Activated B cell treated with CpG ODN at 0.5 μM for 24 hours (primary cell): ENCODE measurements at regions not wholly inside any gene's neighbourhood (a gene's known extent, or its start where the extent isn't known, plus 50 kb on each side); places are given as distances from the start of the nearest gene placed in this dataset.

ENCODE experiments used
- ATAC-seq: fragments of 200-7000 bp; cut with Tn5 transposase; one replicate; pipeline ENCODE4 v1.10.0; 2021; ENCODE audit warnings: low read depth, mild to moderate bottlenecking, moderate library complexity
- CTCF ChIA-PET: fragments of 350-600 bp; sonication (Branson Sonifier 250); formaldehyde crosslinking; loops from one replicate; lab custom pipeline; 2021; ENCODE audit warnings: antibody characterized with exemption; lab: Charles Lee
- POLR2A ChIA-PET: fragments of 350-600 bp; sonication (Branson Sonifier 250); formaldehyde crosslinking; loops from one replicate; lab custom pipeline; 2021; ENCODE audit warnings: antibody characterized with exemption; lab: Charles Lee
- DNase-seq: peaks from one replicate; pipeline ENCODE4 v3.0.0; 2022
- H3K27ac Mint-ChIP-seq: one replicate; pipeline ENCODE4 v1.8.0; 2020; ENCODE audit warnings: mixed read lengths
- H3K27me3 Mint-ChIP-seq: one replicate; pipeline ENCODE4 v1.8.0; 2021; ENCODE audit warnings: mixed read lengths
- H3K36me3 Mint-ChIP-seq: one replicate; pipeline ENCODE4 v1.8.0; 2021; ENCODE audit warnings: low read depth, mixed read lengths
- H3K4me1 Mint-ChIP-seq: one replicate; pipeline ENCODE4 v1.8.0; 2021; ENCODE audit warnings: mixed read lengths
- H3K4me3 Mint-ChIP-seq: one replicate; pipeline ENCODE4 v1.8.0; 2020; ENCODE audit warnings: mild to moderate bottlenecking, mixed read lengths
- H3K9me3 Mint-ChIP-seq: one replicate; pipeline ENCODE4 v1.8.0; 2020; ENCODE audit warnings: mixed read lengths
- intact Hi-C: fragments of 100-400 bp; cut with micrococcal nuclease; formaldehyde crosslinking; loops from one replicate; pipeline ENCODE4 v1.15.1; 2024
- TF ChIP-seq, protein P1 (sequence below): fragments of 200-600 bp; IDR thresholded peaks from one replicate; pipeline ENCODE4 v1.8.0; 2022; ENCODE audit warnings: antibody characterized with exemption, mild to moderate bottlenecking

DNA sequence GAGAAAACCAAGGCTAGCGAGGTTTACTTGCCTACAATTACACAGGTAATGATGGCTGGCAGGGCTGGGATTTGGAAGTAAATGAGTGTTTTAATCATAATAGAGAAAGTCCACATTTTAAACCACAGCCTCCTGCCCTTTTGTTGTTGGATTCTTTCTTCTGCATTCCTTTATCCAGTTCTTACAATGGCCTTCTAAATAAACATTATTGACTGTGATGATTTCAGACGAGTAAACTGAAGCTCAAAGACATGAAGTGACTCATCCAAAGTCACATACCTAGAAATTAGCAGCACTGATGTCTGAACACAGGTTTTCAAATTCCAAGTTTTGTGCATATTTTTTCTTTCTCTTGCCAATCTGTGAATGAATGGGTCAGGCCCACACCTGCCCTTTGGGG is 51.2 kb upstream of the C1QTNF7 start:
- ATAC-seq (no peak), DNase-seq (no peak)
- H3K4me1 Mint-ChIP-seq = peaks cover 31% of the 10 kb centered on the region
- ChIA-PET POLR2A (no interaction called here), CTCF (no interaction called here)
- H3K4me3 Mint-ChIP-seq = no peak overlapping the region
- TF ChIP-seq, protein P1, sequence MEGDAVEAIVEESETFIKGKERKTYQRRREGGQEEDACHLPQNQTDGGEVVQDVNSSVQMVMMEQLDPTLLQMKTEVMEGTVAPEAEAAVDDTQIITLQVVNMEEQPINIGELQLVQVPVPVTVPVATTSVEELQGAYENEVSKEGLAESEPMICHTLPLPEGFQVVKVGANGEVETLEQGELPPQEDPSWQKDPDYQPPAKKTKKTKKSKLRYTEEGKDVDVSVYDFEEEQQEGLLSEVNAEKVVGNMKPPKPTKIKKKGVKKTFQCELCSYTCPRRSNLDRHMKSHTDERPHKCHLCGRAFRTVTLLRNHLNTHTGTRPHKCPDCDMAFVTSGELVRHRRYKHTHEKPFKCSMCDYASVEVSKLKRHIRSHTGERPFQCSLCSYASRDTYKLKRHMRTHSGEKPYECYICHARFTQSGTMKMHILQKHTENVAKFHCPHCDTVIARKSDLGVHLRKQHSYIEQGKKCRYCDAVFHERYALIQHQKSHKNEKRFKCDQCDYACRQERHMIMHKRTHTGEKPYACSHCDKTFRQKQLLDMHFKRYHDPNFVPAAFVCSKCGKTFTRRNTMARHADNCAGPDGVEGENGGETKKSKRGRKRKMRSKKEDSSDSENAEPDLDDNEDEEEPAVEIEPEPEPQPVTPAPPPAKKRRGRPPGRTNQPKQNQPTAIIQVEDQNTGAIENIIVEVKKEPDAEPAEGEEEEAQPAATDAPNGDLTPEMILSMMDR = no peak
- H3K27ac Mint-ChIP-seq = peak overlapping the region; percentile 8
- no peaks in the 10 kb centered on the region for H3K36me3 Mint-ChIP-seq
- H3K9me3 Mint-ChIP-seq = peaks cover 2% of the 10 kb centered on the region
- H3K27me3 Mint-ChIP-seq = peaks cover 2% of the 10 kb centered on the region
- intact Hi-C loops = no loop called here
